T-cell (primary cell): ENCODE measurements at regions not wholly inside any gene's neighbourhood (a gene's known extent, or its start where the extent isn't known, plus 50 kb on each side); places are given as distances from the start of the nearest gene placed in this dataset.

Experiments
- ATAC-seq, 4 experiments: fragments of 200-7000 bp in 3 of 4; fragments of 150-1000 bp in 1 of 4; cut with Tn5 transposase; replicated peaks in 1 of 4; 1 replicate in 3 of 4; 2 replicates in 1 of 4; pipeline ENCODE4 v1.10.0; 2021; ENCODE audit warnings: moderate library complexity in 3 of 4, mild to moderate bottlenecking in 2 of 4, moderate number of reproducible peaks in 1 of 4
- CTCF ChIA-PET, 2 donors: fragments of 300-600 bp; sonication (Branson Sonifier 250); formaldehyde crosslinking; loops; one replicate each; lab custom pipeline; 2022; ENCODE audit warnings: antibody characterized with exemption in 2 of 2; lab: Charles Lee
- POLR2A ChIA-PET, 2 donors: fragments of 300-600 bp; sonication (Branson Sonifier 250); formaldehyde crosslinking; loops; one replicate each; lab custom pipeline; 2022; ENCODE audit warnings: antibody characterized with exemption in 2 of 2; lab: Charles Lee
- DNase-seq, 35 experiments: peaks; one replicate each; pipeline versions ENCODE4 v3.0.0 to v3.0.0-alpha.2; 2013 to 2023
- H3K27ac ChIP-seq: one replicate; pipeline ENCODE4 v1.5.1; 2013; ENCODE audit warnings: low read length
- H3K27me3 ChIP-seq, 2 experiments: replicated peaks in 1 of 2; 1 replicate in 1 of 2; 2 replicates in 1 of 2; pipeline versions ENCODE4 v1.6.1 to v1.7.0; 2013; ENCODE audit warnings: low read length in 1 of 2, mixed read lengths in 1 of 2; ENCODE audit not compliant: control insufficient read depth in 2 of 2, insufficient read depth in 2 of 2; ENCODE audit errors: extremely low read depth in 1 of 2
- H3K36me3 ChIP-seq, 2 donors: 1 replicate in 1 of 2; 2 replicates in 1 of 2; pipeline versions ENCODE4 v1.6.1 to v1.7.0; 2013; ENCODE audit warnings: low read length in 1 of 2; ENCODE audit not compliant: control insufficient read depth in 2 of 2, insufficient read depth in 1 of 2; ENCODE audit errors: extremely low read depth in 1 of 2
- H3K4me1 ChIP-seq, 2 experiments: 1 replicate in 1 of 2; 2 replicates in 1 of 2; pipeline versions ENCODE4 v1.6.1 to v1.7.0; 2013; ENCODE audit warnings: low read length in 2 of 2, mixed read lengths in 1 of 2; ENCODE audit not compliant: insufficient read depth in 2 of 2, control insufficient read depth in 1 of 2; ENCODE audit errors: extremely low read depth in 1 of 2
- H3K4me3 ChIP-seq, 2 donors: 1 replicate in 1 of 2; 2 replicates in 1 of 2; pipeline versions ENCODE4 v1.5.1 to v1.7.0; 2013; ENCODE audit warnings: mild to moderate bottlenecking in 2 of 2, low read length in 1 of 2, moderate library complexity in 1 of 2; ENCODE audit not compliant: control insufficient read depth in 1 of 2; ENCODE audit errors: extremely low read depth in 1 of 2
- H3K9me3 ChIP-seq: 2 replicates; pipeline ENCODE4 v1.7.0; 2013
- H3K27ac Mint-ChIP-seq, 2 donors: one replicate each; pipeline ENCODE4 v1.8.0; 2020 to 2021; ENCODE audit warnings: mild to moderate bottlenecking in 2 of 2, mixed read lengths in 2 of 2
- H3K27me3 Mint-ChIP-seq, 2 donors: one replicate each; pipeline ENCODE4 v1.8.0; 2021 to 2022; ENCODE audit warnings: mixed read lengths in 2 of 2
- H3K36me3 Mint-ChIP-seq: one replicate; pipeline ENCODE4 v1.8.0; 2021; ENCODE audit warnings: mixed read lengths
- H3K4me1 Mint-ChIP-seq, 3 donors: one replicate each; pipeline ENCODE4 v1.8.0; 2020 to 2022; ENCODE audit warnings: mixed read lengths in 3 of 3, mild to moderate bottlenecking in 1 of 3
- H3K4me3 Mint-ChIP-seq, 3 donors: one replicate each; pipeline ENCODE4 v1.8.0; 2020 to 2022; ENCODE audit warnings: mild to moderate bottlenecking in 3 of 3, mixed read lengths in 3 of 3, moderate library complexity in 3 of 3
- H3K9me3 Mint-ChIP-seq, 3 donors: one replicate each; pipeline ENCODE4 v1.8.0; 2020 to 2022; ENCODE audit warnings: mixed read lengths in 3 of 3
- WGBS: methylation state at CpG from one replicate; pipeline ENCODE4 v1.1.5; 2013; ENCODE audit warnings: missing lambda C conversion rate; ENCODE audit not compliant: insufficient coverage; 5-methylcytosine and 5-hydroxymethylcytosine counted together

DNA sequence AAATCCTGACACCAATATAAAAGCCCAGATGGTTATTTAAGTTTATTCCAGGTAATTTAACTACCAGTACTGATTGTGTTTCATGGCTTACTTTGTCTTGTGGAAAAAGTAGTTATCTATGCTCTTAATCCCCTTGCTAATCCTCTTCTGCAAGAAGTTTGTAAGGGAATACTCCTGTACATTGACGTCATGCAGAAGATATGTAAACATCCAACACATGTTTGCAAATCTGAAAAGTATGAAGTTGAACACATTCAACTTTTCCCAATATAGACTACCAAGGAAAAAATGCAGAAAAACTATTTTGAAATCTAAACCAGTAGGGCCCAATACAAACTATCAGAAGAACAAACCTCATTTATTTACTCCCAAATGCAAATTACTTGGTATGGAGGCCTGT, 56.3 kb upstream of the ELL2 start:
- ChIA-PET CTCF (no interaction called here), POLR2A (no interaction called here)
- H3K27me3 Mint-ChIP-seq = peaks cover 0 to 2% of the 10 kb centered on the region in 2 donors
- H3K27me3 ChIP-seq = no peaks in the 10 kb centered on the region
- DNase-seq (no peak), ATAC-seq (no peak)
- H3K27ac ChIP-seq = no peak overlapping the region
- no peaks in the 10 kb centered on the region for H3K36me3 ChIP-seq
- H3K4me1 ChIP-seq = no peaks in the 10 kb centered on the region
- H3K36me3 Mint-ChIP-seq = no peaks in the 10 kb centered on the region
- H3K27ac Mint-ChIP-seq = no peak overlapping the region
- peaks cover 3 to 4% (median 4%) of the 10 kb centered on the region in 3 donors for H3K9me3 Mint-ChIP-seq
- no CpG with 5 or more reads among the region's 1 CpG for WGBS
- H3K4me3 Mint-ChIP-seq = no peak overlapping the region
- no peaks in the 10 kb centered on the region for H3K4me1 Mint-ChIP-seq
- no peaks in the 10 kb centered on the region for H3K9me3 ChIP-seq
- H3K4me3 ChIP-seq = no peak overlapping the region

DNA sequence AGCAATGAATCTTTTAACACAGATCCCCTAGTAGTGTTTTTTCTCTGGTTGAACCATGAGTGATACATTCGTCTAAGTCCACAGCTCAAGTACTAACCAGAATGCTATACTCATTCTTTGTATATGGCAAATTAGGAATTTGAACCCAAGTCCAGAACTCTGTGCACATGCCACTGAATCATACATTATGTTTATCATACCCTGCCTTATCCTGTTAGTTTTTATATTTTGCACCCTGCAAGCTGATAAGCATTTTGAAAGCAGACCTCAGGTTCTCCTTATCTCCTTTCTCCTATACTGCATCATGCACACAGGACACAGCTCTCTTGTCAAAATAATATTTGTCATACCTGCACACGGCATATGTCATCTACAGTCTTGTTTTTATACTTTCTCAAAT, 54.6 kb upstream of the ELL2 start:
- Histone ChIP-seq H3K4me3 (no peak overlapping the region), H3K27ac (no peak overlapping the region), H3K4me1 (no peaks in the 10 kb centered on the region), H3K27me3 (no peaks in the 10 kb centered on the region), H3K36me3 (no peaks in the 10 kb centered on the region), H3K9me3 (no peaks in the 10 kb centered on the region)
- DNase-seq (no peak), ATAC-seq (no peak)
- Mint-ChIP-seq H3K36me3 (no peaks in the 10 kb centered on the region), H3K27ac (no peak overlapping the region), H3K4me3 (no peak overlapping the region), H3K4me1 (no peaks in the 10 kb centered on the region), H3K27me3 (peaks cover 0 to 2% of the 10 kb centered on the region in 2 donors), H3K9me3 (peaks cover 3 to 4% (median 4%) of the 10 kb centered on the region in 3 donors)
- no CpG with 5 or more reads among the region's 2 CpGs for WGBS
- ChIA-PET POLR2A (no interaction called here), CTCF (no interaction called here)

DNA sequence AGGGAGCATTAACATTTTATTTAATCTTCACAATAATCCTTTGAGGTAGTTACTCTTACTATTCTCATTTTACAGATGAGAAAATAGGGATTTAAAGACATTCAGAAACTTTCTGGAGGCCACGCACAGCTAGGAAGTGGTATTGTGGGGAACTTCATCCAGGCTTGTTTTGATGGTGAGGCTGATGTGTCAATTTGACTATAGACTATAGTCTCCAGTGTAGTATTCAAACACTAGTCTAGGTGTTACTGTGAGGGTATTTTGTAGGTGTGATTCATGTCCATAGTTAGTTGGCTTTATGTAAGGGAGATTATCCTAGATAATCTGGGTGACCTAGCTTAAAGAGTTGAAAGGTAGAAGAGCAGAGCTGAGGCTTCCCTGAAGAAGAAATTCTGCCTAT, 54.1 kb upstream of the ELL2 start:
- Histone ChIP-seq H3K27me3 (no peaks in the 10 kb centered on the region), H3K36me3 (no peaks in the 10 kb centered on the region), H3K4me1 (no peaks in the 10 kb centered on the region), H3K4me3 (no peak overlapping the region), H3K9me3 (no peaks in the 10 kb centered on the region), H3K27ac (no peak overlapping the region)
- Mint-ChIP-seq H3K4me1 (no peaks in the 10 kb centered on the region), H3K36me3 (no peaks in the 10 kb centered on the region), H3K4me3 (no peak overlapping the region), H3K27me3 (peaks cover 0 to 2% of the 10 kb centered on the region in 2 donors), H3K27ac (no peak overlapping the region), H3K9me3 (peaks cover 3 to 6% (median 4%) of the 10 kb centered on the region in 3 donors)
- DNase-seq = no peak
- POLR2A ChIA-PET = no interaction called here
- CTCF ChIA-PET = no interaction called here
- no peak for ATAC-seq
- 100% methylated on average over 1 of the region's 1 CpG for WGBS

DNA sequence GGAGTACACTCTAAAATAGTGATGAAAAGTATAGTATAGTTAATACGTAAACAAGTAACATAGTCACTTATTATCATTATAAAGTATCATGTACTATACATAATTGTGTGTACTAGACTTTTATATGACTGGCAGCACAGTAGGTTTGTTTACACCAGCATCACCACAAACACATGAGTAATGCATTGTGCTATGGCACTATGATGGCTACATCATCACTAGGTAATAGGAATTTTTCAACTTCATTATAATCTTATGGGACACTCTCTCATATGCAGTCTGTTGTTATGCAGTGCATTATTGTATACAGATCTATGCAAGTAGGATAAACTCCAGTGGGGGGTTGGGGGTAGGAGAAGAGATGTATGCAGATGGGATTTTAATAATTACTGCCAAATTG, 52.7 kb upstream of the ELL2 start:
- H3K4me1 Mint-ChIP-seq = no peaks in the 10 kb centered on the region
- Histone ChIP-seq H3K4me3 (no peak overlapping the region), H3K27ac (no peak overlapping the region), H3K36me3 (no peaks in the 10 kb centered on the region), H3K27me3 (no peaks in the 10 kb centered on the region), H3K9me3 (no peaks in the 10 kb centered on the region), H3K4me1 (no peaks in the 10 kb centered on the region)
- CTCF ChIA-PET = no interaction called here
- peaks cover 0 to 2% of the 10 kb centered on the region in 2 donors for H3K27me3 Mint-ChIP-seq
- H3K4me3 Mint-ChIP-seq = no peak overlapping the region
- no peaks in the 10 kb centered on the region for H3K36me3 Mint-ChIP-seq
- DNase-seq (no peak), ATAC-seq (no peak)
- peaks cover 3 to 7% (median 4%) of the 10 kb centered on the region in 3 donors for H3K9me3 Mint-ChIP-seq
- no CpG with 5 or more reads among the region's 1 CpG for WGBS
- POLR2A ChIA-PET = interaction anchor here in 1 of 2 donors (0.6 kb wide), 1 partner anchor 11 kb away, joined by 6 read pairs; no protein-coding TSS in a partner anchor
- H3K27ac Mint-ChIP-seq = no peak overlapping the region

DNA sequence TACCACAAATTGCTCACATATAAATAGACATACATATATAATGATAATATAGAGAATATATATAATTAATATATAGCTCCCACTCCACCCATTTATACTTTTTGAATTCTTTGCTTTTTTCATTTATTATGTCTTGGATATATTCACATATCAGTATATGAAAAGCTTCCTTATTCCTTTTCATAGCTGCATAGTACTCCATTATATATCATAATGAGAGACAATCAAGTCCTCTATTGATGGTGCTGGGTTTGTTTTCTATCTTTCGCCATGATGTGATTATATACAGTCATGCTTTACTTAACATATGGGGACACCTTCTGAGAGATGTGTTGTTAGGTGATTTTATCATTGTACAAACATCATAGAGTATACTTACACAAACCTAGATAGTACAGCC, 51.6 kb upstream of the ELL2 start:
- DNase-seq (no peak), ATAC-seq (no peak)
- Histone ChIP-seq H3K4me1 (no peaks in the 10 kb centered on the region), H3K27me3 (no peaks in the 10 kb centered on the region), H3K27ac (no peak overlapping the region), H3K9me3 (no peaks in the 10 kb centered on the region), H3K4me3 (no peak overlapping the region), H3K36me3 (no peaks in the 10 kb centered on the region)
- no peaks in the 10 kb centered on the region for H3K36me3 Mint-ChIP-seq
- POLR2A ChIA-PET = interaction anchor here in 1 of 2 donors (0.6 kb wide), 1 partner anchor 151 kb away, joined by 4 read pairs; no protein-coding TSS in a partner anchor
- no CpG with 5 or more reads among the region's 1 CpG for WGBS
- no peak overlapping the region for H3K4me3 Mint-ChIP-seq
- H3K9me3 Mint-ChIP-seq = peaks cover 3 to 7% (median 7%) of the 10 kb centered on the region in 3 donors
- CTCF ChIA-PET = no interaction called here
- peaks cover 0 to 2% of the 10 kb centered on the region in 2 donors for H3K27me3 Mint-ChIP-seq
- H3K4me1 Mint-ChIP-seq = no peaks in the 10 kb centered on the region
- H3K27ac Mint-ChIP-seq = no peak overlapping the region

DNA sequence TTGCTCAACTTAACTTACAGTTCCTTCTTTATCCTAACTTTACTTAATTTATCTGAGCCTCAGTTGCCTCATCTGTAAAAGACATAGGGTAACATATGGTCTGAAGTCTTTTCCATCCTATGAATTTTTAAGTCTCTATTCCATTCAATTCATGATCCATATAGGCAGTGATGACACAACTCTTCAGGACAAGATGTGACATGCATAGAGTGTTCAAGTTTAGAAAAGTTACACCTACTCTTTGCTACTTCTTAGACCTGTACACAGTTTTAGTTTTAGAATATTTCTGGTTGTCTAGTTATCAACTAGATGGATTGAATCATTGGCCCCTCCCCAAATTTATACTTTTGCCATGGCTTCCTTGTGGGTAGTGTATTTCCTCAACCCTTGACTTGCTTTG, 50.7 kb upstream of the ELL2 start:
- no peaks in the 10 kb centered on the region for H3K36me3 ChIP-seq
- no peaks in the 10 kb centered on the region for H3K9me3 ChIP-seq
- H3K36me3 Mint-ChIP-seq = no peaks in the 10 kb centered on the region
- H3K27ac ChIP-seq = no peak overlapping the region
- no peaks in the 10 kb centered on the region for H3K27me3 ChIP-seq
- ATAC-seq = no peak
- peaks cover 0 to 2% of the 10 kb centered on the region in 2 donors for H3K27me3 Mint-ChIP-seq
- H3K9me3 Mint-ChIP-seq = peaks cover 3 to 7% (median 7%) of the 10 kb centered on the region in 3 donors
- no peaks in the 10 kb centered on the region for H3K4me1 ChIP-seq
- H3K4me3 Mint-ChIP-seq = no peak overlapping the region
- no peak overlapping the region for H3K27ac Mint-ChIP-seq
- H3K4me3 ChIP-seq = no peak overlapping the region
- ChIA-PET CTCF (no interaction called here), POLR2A (no interaction called here)
- no peaks in the 10 kb centered on the region for H3K4me1 Mint-ChIP-seq
- no peak for DNase-seq
